Neural cell (in vitro differentiated cells): ENCODE measurements at regions not wholly inside any gene's neighbourhood (a gene's known extent, or its start where the extent isn't known, plus 50 kb on each side); places are given as distances from the start of the nearest gene placed in this dataset.

Experiments
- H2AFZ ChIP-seq: fragments of 200-600, 300-800 bp; sonication (generic), shearing (Covaris generic); 2 replicates; pipeline ENCODE4 v1.6.0; 2014; ENCODE audit warnings: low read depth, mild to moderate bottlenecking, antibody characterized with exemption, low read length, moderate library complexity
- H3F3A ChIP-seq: fragments of 200-600 bp; shearing (Covaris generic); 2 replicates; pipeline ENCODE4 v1.6.1; 2016; ENCODE audit warnings: mild to moderate bottlenecking, moderate library complexity, mixed read lengths, antibody characterized with exemption, low read length; ENCODE audit not compliant: insufficient read depth, poor library complexity, severe bottlenecking
- H3K27ac ChIP-seq: fragments of 200-600, 300-800 bp; sonication (generic), shearing (Covaris generic); 2 replicates; pipeline ENCODE4 v1.5.1; 2014; ENCODE audit warnings: mild to moderate bottlenecking, low read length, moderate library complexity
- H3K27me3 ChIP-seq: fragments of 300-800, 200-600 bp; sonication (generic), shearing (Covaris generic); 2 replicates; pipeline ENCODE4 v1.6.0; 2014; ENCODE audit warnings: mild to moderate bottlenecking, low read depth, low read length, moderate library complexity; ENCODE audit not compliant: insufficient read depth
- H3K36me3 ChIP-seq: fragments of 300-800, 200-600 bp; sonication (generic), shearing (Covaris generic); 2 replicates; pipeline ENCODE4 v1.5.1; 2014; ENCODE audit warnings: mild to moderate bottlenecking, antibody characterized with exemption, low read length, moderate library complexity; ENCODE audit not compliant: insufficient read depth
- H3K4me2 ChIP-seq: fragments of 300-800, 200-600 bp; sonication (generic), shearing (Covaris generic); 2 replicates; pipeline ENCODE4 v1.6.0; 2014; ENCODE audit warnings: mild to moderate bottlenecking, low read length
- H3K4me3 ChIP-seq: fragments of 300-800, 200-600 bp; sonication (generic), shearing (Covaris generic); 2 replicates; pipeline ENCODE4 v1.5.1; 2014; ENCODE audit warnings: mild to moderate bottlenecking, low read length, moderate library complexity
- H3K79me2 ChIP-seq: fragments of 200-600 bp; shearing (Covaris generic); replicated peaks from 2 replicates; pipeline ENCODE4 v1.6.0; 2014; ENCODE audit warnings: mild to moderate bottlenecking, low read length, moderate library complexity; ENCODE audit not compliant: insufficient read depth
- H3K9ac ChIP-seq: fragments of 300-800, 200-600 bp; sonication (generic), shearing (Covaris generic); 2 replicates; pipeline ENCODE4 v1.6.1; 2016; ENCODE audit warnings: mild to moderate bottlenecking, low read length, mixed read lengths
- H3K9me2 ChIP-seq: fragments of 200-600 bp; shearing (Covaris generic); 2 replicates; pipeline ENCODE4 v1.6.1; 2016; ENCODE audit warnings: mild to moderate bottlenecking, low read length, mixed read lengths; ENCODE audit not compliant: insufficient read depth
- H3K9me3 ChIP-seq: fragments of 200-600, 300-800 bp; sonication (generic), shearing (Covaris generic); 2 replicates; pipeline ENCODE4 v1.6.1; 2016; ENCODE audit warnings: mild to moderate bottlenecking, mixed run types, low read length, moderate library complexity, mixed read lengths
- H4K20me1 ChIP-seq: fragments of 200-600 bp; shearing (Covaris generic); 2 replicates; pipeline ENCODE4 v1.6.1; 2016; ENCODE audit warnings: mild to moderate bottlenecking, mixed run types; ENCODE audit not compliant: insufficient read depth
- CTCF ChIP-seq: fragments of 450-650 bp; IDR thresholded peaks from 2 replicates; pipeline ENCODE4 v1.5.1; 2014; ENCODE audit warnings: antibody characterized with exemption, mild to moderate bottlenecking, moderate library complexity; ENCODE audit not compliant: poor library complexity, severe bottlenecking
- EP300 ChIP-seq: fragments of 450-650 bp; conservative IDR thresholded peaks from 2 replicates; pipeline ENCODE4 v1.6.1; 2014; ENCODE audit warnings: antibody characterized with exemption, mild to moderate bottlenecking, moderate library complexity; ENCODE audit not compliant: poor library complexity, severe bottlenecking
- EZH2 ChIP-seq: fragments of 200-600, 300-800 bp; shearing (Covaris generic), sonication (generic); IDR thresholded peaks from 2 replicates; pipeline ENCODE4 v1.6.1; 2014; ENCODE audit warnings: antibody characterized with exemption, low read length, borderline replicate concordance, mild to moderate bottlenecking; ENCODE audit not compliant: insufficient read depth, poor library complexity, severe bottlenecking
- MXI1 ChIP-seq: fragments of 450-650 bp; conservative IDR thresholded peaks from 2 replicates; pipeline ENCODE4 v1.6.1; 2014; ENCODE audit warnings: antibody characterized with exemption, mild to moderate bottlenecking; ENCODE audit not compliant: poor library complexity, severe bottlenecking
- POLR2AphosphoS5 ChIP-seq: IDR thresholded peaks from 2 replicates; pipeline ENCODE4 v1.6.1; 2012
- RAD21 ChIP-seq: fragments of 450-650 bp; conservative IDR thresholded peaks from 2 replicates; pipeline ENCODE4 v1.6.1; 2014; ENCODE audit warnings: antibody characterized with exemption, mild to moderate bottlenecking, moderate library complexity
- REST ChIP-seq: IDR thresholded peaks from 2 replicates; pipeline ENCODE4 v1.6.1; 2012; ENCODE audit warnings: borderline replicate concordance
- SMC3 ChIP-seq: fragments of 450-650 bp; conservative IDR thresholded peaks from 2 replicates; pipeline ENCODE4 v1.6.1; 2014; ENCODE audit warnings: antibody characterized with exemption, mild to moderate bottlenecking, moderate library complexity; ENCODE audit not compliant: poor library complexity
- TAF1 ChIP-seq: IDR thresholded peaks from 2 replicates; pipeline ENCODE4 v1.6.1; 2012; ENCODE audit warnings: low read depth

- Histone ChIP-seq H3K27ac (no peak overlapping the region), H3K79me2 (no peaks in the 10 kb centered on the region), H3K36me3 (no peaks in the 10 kb centered on the region), H4K20me1 (no peaks in the 10 kb centered on the region), H3K9me2 (no peaks in the 10 kb centered on the region), H3F3A (no peaks in the 10 kb centered on the region), H3K4me2 (no peak overlapping the region), H3K27me3 (no peaks in the 10 kb centered on the region), H3K9ac (no peak overlapping the region), H3K4me3 (no peak overlapping the region), H3K9me3 (no peaks in the 10 kb centered on the region), H2AFZ (no peak overlapping the region)
- TF ChIP-seq CTCF (no peak), REST (no peak), RAD21 (no peak)
Observed at GRCh38 chr7:51481421-51481820, 164.8 kb upstream of the COBL start.

- no peak overlapping the region for H3K27ac ChIP-seq
- TF ChIP-seq POLR2AphosphoS5 (no peak), REST (no peak), EP300 (no peak), RAD21 (no peak), SMC3 (no peak), TAF1 (no peak), CTCF (no peak), MXI1 (no peak), EZH2 (no peak)
- no peaks in the 10 kb centered on the region for H3K27me3 ChIP-seq
- no peaks in the 10 kb centered on the region for H3F3A ChIP-seq
- no peaks in the 10 kb centered on the region for H3K36me3 ChIP-seq
- no peaks in the 10 kb centered on the region for H3K79me2 ChIP-seq
- no peak overlapping the region for H3K9ac ChIP-seq
- no peak overlapping the region for H3K4me2 ChIP-seq
- H4K20me1 ChIP-seq = no peaks in the 10 kb centered on the region
- no peak overlapping the region for H2AFZ ChIP-seq
- H3K9me3 ChIP-seq = no peaks in the 10 kb centered on the region
- no peaks in the 10 kb centered on the region for H3K9me2 ChIP-seq
- H3K4me3 ChIP-seq = no peak overlapping the region
Observed at GRCh38 chr7:51477819-51478218, 161.2 kb upstream of the COBL start.
